SK-N-SH treated with all-trans-retinoic acid at 6 μM for 48 hours (cell line): ENCODE measurements at regions not wholly inside any gene's neighbourhood (a gene's known extent, or its start where the extent isn't known, plus 50 kb on each side); places are given as distances from the start of the nearest gene placed in this dataset.
A peak's percentile ranks its signal among the peaks of the same experiment; 100 is the strongest.

Source experiments
- ATAC-seq: fragments of 200-7000 bp; cut with Tn5 transposase; 3 replicates; pipeline ENCODE4 v1.9.1; 2020; ENCODE audit warnings: mild to moderate bottlenecking, moderate library complexity
- BACH2 ChIP-seq: fragments of 250-450 bp; sonication (Bioruptor Pico); IDR thresholded peaks from 2 replicates; pipeline ENCODE4 v1.9.0; 2021; ENCODE audit warnings: mild to moderate bottlenecking, borderline replicate concordance
- CREB5 ChIP-seq: fragments of 250-450 bp; sonication (Bioruptor Pico); IDR thresholded peaks from 2 replicates; pipeline ENCODE4 v1.5.1; 2020; ENCODE audit warnings: low read depth, mild to moderate bottlenecking, moderate library complexity
- CSDC2 ChIP-seq: fragments of 250-450 bp; sonication (Bioruptor Pico); IDR thresholded peaks from 2 replicates; pipeline ENCODE4 v1.5.0; 2020; ENCODE audit warnings: mild to moderate bottlenecking, moderate library complexity
- ESRRG ChIP-seq: fragments of 250-450 bp; sonication (Bioruptor Pico); IDR thresholded peaks from 2 replicates; pipeline ENCODE4 v1.6.1; 2021; ENCODE audit warnings: mild to moderate bottlenecking
- GLIS3 ChIP-seq: fragments of 250-450 bp; sonication (Bioruptor Pico); IDR thresholded peaks from 2 replicates; pipeline ENCODE4 v1.5.0; 2020; ENCODE audit warnings: mild to moderate bottlenecking, moderate library complexity
- ISL1 ChIP-seq: fragments of 250-450 bp; sonication (Bioruptor Pico); IDR thresholded peaks from 2 replicates; pipeline ENCODE4 v2.1.2; 2022; ENCODE audit warnings: mild to moderate bottlenecking, moderate library complexity
- PATZ1 ChIP-seq: fragments of 250-450 bp; sonication (Bioruptor Pico); IDR thresholded peaks from 2 replicates; pipeline ENCODE4 v1.8.0; 2020; ENCODE audit warnings: mild to moderate bottlenecking, moderate library complexity, borderline replicate concordance
- PPARA ChIP-seq: fragments of 250-450 bp; sonication (Bioruptor Pico); IDR thresholded peaks from 2 replicates; pipeline ENCODE4 v1.5.0; 2020; ENCODE audit warnings: mild to moderate bottlenecking, borderline replicate concordance
- RARB ChIP-seq: fragments of 250-450 bp; sonication (Bioruptor Pico); IDR thresholded peaks from 2 replicates; pipeline ENCODE4 v1.8.0; 2021; ENCODE audit warnings: mild to moderate bottlenecking, moderate library complexity
- SNAI2 ChIP-seq: fragments of 250-450 bp; sonication (Bioruptor Pico); IDR thresholded peaks from 2 replicates; pipeline ENCODE4 v1.5.0; 2020; ENCODE audit warnings: mild to moderate bottlenecking, moderate library complexity
- TCF4 ChIP-seq: fragments of 250-450 bp; sonication (Bioruptor Pico); IDR thresholded peaks from 2 replicates; pipeline ENCODE4 v1.8.0; 2021; ENCODE audit warnings: mild to moderate bottlenecking, moderate library complexity, borderline replicate concordance
- TOX ChIP-seq: fragments of 250-450 bp; sonication (Bioruptor Pico); IDR thresholded peaks from 2 replicates; pipeline ENCODE4 v1.8.0; 2021; ENCODE audit warnings: mild to moderate bottlenecking, moderate library complexity, borderline replicate concordance
- TSHZ2 ChIP-seq: fragments of 250-450 bp; sonication (Bioruptor Pico); IDR thresholded peaks from 2 replicates; pipeline ENCODE4 v1.5.0; 2020; ENCODE audit warnings: mild to moderate bottlenecking, moderate library complexity
- ZC3H10 ChIP-seq: fragments of 250-450 bp; sonication (Bioruptor Pico); IDR thresholded peaks from 2 replicates; pipeline ENCODE4 v1.5.1; 2021; ENCODE audit warnings: mild to moderate bottlenecking, moderate library complexity
- ZFP3 ChIP-seq: fragments of 250-450 bp; sonication (Bioruptor Pico); IDR thresholded peaks from 2 replicates; pipeline ENCODE4 v1.5.0; 2020; ENCODE audit warnings: mild to moderate bottlenecking, moderate library complexity
- ZFP30 ChIP-seq: fragments of 450-650 bp; formaldehyde crosslinking; IDR thresholded peaks from 2 replicates; pipeline ENCODE4 v1.5.0; 2022; ENCODE audit warnings: mild to moderate bottlenecking, moderate library complexity
- ZNF565 ChIP-seq: fragments of 450-650 bp; formaldehyde crosslinking; conservative IDR thresholded peaks from 2 replicates; pipeline ENCODE4 v1.5.0; 2020; ENCODE audit warnings: low read depth, mild to moderate bottlenecking, moderate library complexity
- ZNF70 ChIP-seq: fragments of 450-650 bp; formaldehyde crosslinking; IDR thresholded peaks from 2 replicates; pipeline ENCODE4 v1.5.0; 2020; ENCODE audit warnings: mild to moderate bottlenecking, moderate library complexity
- ZNF8 ChIP-seq: fragments of 450-650 bp; formaldehyde crosslinking; IDR thresholded peaks from 2 replicates; pipeline ENCODE4 v1.5.0; 2020; ENCODE audit warnings: mild to moderate bottlenecking, moderate library complexity
- TF ChIP-seq, protein P1 (sequence below): fragments of 250-450 bp; sonication (Bioruptor Pico); IDR thresholded peaks from 2 replicates; pipeline ENCODE4 v1.5.1; 2021; ENCODE audit warnings: mild to moderate bottlenecking, moderate library complexity

DNA sequence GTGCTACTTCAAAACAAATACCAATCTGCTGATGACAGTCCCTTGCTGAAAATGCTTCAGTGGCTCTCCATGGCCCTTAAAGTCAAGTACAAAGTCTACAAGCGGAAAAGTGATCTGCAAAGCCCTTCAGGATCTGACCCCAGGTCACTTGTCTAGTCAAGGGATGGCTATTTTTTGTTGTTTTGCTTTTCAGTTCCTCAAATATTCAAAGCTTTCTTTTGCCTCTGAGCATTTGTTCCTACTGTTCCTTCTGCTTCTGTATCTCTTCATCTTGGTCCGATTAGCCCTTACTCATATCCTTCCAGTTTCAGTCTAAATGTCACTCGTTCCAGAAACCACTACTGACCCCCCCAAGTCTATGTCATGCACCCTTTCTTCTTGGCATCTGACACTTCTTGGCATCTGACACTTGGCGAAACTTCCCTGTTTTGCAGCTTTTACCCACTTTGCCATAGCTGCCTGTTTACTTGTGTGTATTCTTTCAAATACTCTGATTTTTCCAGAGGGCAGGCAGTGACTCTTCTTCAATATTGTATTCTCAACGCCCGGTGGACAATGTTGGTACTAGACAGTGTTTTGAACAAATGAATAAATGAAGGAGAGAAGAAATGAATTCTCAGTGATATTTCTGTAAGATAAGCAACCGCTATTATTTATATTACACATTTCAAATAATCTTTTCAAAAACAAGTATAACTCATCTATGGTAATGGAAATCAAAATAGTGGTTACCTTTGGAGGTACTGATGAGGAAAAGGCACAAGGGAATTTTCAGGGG is 175.9 kb upstream of the FN1 start:
- ATAC-seq: no peak
- TF ChIP-seq ZFP30 (CRISPR knock-in tag) (no peak), ZNF565 (CRISPR knock-in tag) (no peak), ZFP3 (CRISPR knock-in tag) (no peak), GLIS3 (CRISPR knock-in tag) (no peak), TOX (no peak), RARB (no peak), BACH2 (no peak), CREB5 (CRISPR knock-in tag) (no peak)

DNA sequence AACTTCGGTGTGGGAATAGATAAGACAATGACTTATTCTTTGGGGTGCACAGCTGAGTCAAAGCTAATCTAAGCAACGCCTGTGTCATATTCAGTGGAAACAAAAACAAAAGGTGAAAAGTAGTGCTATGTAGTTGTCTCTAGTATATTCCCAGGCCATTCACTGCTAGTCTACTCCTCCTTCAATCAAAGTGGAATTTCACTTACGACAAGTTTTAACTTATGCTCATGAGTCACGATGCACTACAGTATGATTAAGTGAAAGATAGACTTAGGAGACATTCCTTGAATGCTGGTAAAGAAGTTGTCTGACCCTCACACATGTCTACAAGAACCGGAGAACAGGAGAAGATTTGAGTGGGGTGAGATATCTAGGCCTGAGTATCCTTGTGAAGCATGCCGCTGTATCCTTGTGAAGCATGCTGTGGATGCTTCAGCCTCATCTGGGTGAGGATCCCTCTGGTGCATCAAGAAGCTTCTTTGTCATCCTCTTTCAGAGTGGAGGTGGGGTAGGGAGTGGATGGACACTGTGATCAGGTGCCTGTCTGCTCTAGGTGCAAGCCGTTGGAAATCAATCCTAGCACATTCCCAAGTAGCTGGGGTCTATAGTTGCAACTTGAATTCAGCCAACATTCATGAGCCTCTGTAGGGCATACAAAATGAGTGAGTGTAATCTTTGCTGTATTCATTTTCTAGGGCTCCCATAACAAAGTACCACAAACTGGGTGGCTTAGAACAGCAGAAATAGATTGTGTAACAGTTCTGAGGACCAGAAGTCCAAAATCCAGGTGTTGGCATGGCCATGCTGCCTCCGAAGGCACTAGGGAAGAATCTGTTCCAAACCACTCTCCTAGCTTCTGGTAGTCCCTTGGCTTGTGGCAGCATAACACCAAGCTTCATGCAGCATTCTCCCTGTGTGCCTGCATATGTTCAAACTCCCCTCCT is 173.5 kb upstream of the FN1 start:
- peak; percentile 89 for ATAC-seq

GRCh38 chr2:215607766-215608165 is 171.9 kb upstream of the FN1 start:
- ATAC-seq: peak; percentile 26; the same call in 1 of the 3 replicates
- TF ChIP-seq ZNF565 (CRISPR knock-in tag) (no peak), ESRRG (no peak), ZC3H10 (CRISPR knock-in tag) (no peak), ZNF8 (CRISPR knock-in tag) (no peak), SNAI2 (CRISPR knock-in tag) (no peak), PPARA (no peak), ZNF70 (CRISPR knock-in tag) (no peak), ISL1 (CRISPR knock-in tag) (no peak), RARB (no peak), PATZ1 (CRISPR knock-in tag) (no peak), BACH2 (no peak), ZFP30 (CRISPR knock-in tag) (no peak), TCF4 (CRISPR knock-in tag) (no peak), CSDC2 (CRISPR knock-in tag) (no peak), ZFP3 (CRISPR knock-in tag) (no peak), CREB5 (CRISPR knock-in tag) (no peak)
- TF ChIP-seq, protein P1, sequence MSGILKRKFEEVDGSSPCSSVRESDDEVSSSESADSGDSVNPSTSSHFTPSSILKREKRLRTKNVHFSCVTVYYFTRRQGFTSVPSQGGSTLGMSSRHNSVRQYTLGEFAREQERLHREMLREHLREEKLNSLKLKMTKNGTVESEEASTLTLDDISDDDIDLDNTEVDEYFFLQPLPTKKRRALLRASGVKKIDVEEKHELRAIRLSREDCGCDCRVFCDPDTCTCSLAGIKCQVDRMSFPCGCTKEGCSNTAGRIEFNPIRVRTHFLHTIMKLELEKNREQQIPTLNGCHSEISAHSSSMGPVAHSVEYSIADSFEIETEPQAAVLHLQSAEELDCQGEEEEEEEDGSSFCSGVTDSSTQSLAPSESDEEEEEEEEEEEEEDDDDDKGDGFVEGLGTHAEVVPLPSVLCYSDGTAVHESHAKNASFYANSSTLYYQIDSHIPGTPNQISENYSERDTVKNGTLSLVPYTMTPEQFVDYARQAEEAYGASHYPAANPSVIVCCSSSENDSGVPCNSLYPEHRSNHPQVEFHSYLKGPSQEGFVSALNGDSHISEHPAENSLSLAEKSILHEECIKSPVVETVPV (CRISPR knock-in tag): no peak

More for the DNA sequence above, 173.5 kb upstream of the FN1 start:
- TF ChIP-seq ZFP3 (CRISPR knock-in tag) (peak; percentile 51; the same call in 1 of the 2 replicates), ZNF565 (CRISPR knock-in tag) (no peak), ZC3H10 (CRISPR knock-in tag) (peak; percentile 60; the same call in 1 of the 2 replicates), ISL1 (CRISPR knock-in tag) (peak; percentile 91), CSDC2 (CRISPR knock-in tag) (no peak), TSHZ2 (CRISPR knock-in tag) (no peak), ZNF70 (CRISPR knock-in tag) (no peak), BACH2 (no peak), SNAI2 (CRISPR knock-in tag) (no peak)
- TF ChIP-seq, protein P1 (CRISPR knock-in tag): no peak
- TF ChIP-seq, all 23 proteins: peak for 3
